NCI-H146 (cell line): ENCODE measurements at regions not wholly inside any gene's neighbourhood (a gene's known extent, or its start where the extent isn't known, plus 50 kb on each side); places are given as distances from the start of the nearest gene placed in this dataset.
"Not testable (repeated sequence)": the region's sequence is repeated elsewhere in the genome, so short reads cannot be mapped to it uniquely, and the experiment has no call there.

Source experiments
- DNase-seq: peaks from one replicate; lab custom pipeline; 2025; lab: John Stamatoyannopoulos, UW

GRCh38 chr10:124164264-124164663, 70.9 kb upstream of the CHST15 start:
- no peak for DNase-seq

GRCh38 chr10:124162774-124163354, 69.5 kb upstream of the CHST15 start:
- DNase-seq = no peak

GRCh38 chr10:124162136-124162535, 68.7 kb upstream of the CHST15 start:
- no peak for DNase-seq

GRCh38 chr10:124161601-124162000, 68.2 kb upstream of the CHST15 start:
- no peak for DNase-seq

- no peak for DNase-seq
Observed at GRCh38 chr10:124160943-124161582, 67.7 kb upstream of the CHST15 start.

GRCh38 chr10:124160176-124160575, 66.8 kb upstream of the CHST15 start:
- DNase-seq = no peak

GRCh38 chr10:124159153-124159552, 65.8 kb upstream of the CHST15 start:
- no peak for DNase-seq

- no peak for DNase-seq
Observed at GRCh38 chr10:124158592-124158991, 65.2 kb upstream of the CHST15 start.

GRCh38 chr10:124157271-124157681, 63.9 kb upstream of the CHST15 start:
- no peak for DNase-seq

- no peak for DNase-seq
Observed at GRCh38 chr10:124156524-124157260, 63.3 kb upstream of the CHST15 start.

GRCh38 chr10:124155781-124156435, 62.5 kb upstream of the CHST15 start:
- DNase-seq = no peak

GRCh38 chr10:124153023-124153826, 59.8 kb upstream of the CHST15 start:
- DNase-seq = peak; percentile 83

GRCh38 chr10:124152139-124153022, 59.0 kb upstream of the CHST15 start:
- peak; percentile 38 for DNase-seq

- DNase-seq = peak; percentile 18
Observed at GRCh38 chr10:124151466-124152095, 58.2 kb upstream of the CHST15 start.

- DNase-seq = peak; percentile 10
Observed at GRCh38 chr10:124150807-124151417, 57.5 kb upstream of the CHST15 start.

- no peak for DNase-seq
Observed at GRCh38 chr10:124150189-124150806, 56.9 kb upstream of the CHST15 start.

- peak; percentile 88 for DNase-seq
Observed at GRCh38 chr10:124149189-124150042, 56.0 kb upstream of the CHST15 start.

GRCh38 chr10:124148509-124149188, 55.3 kb upstream of the CHST15 start:
- not testable (repeated sequence) for DNase-seq
